ENCODE measurements at regions not wholly inside any gene's neighbourhood (a gene's known extent, or its start where the extent isn't known, plus 50 kb on each side); places are given as distances from the start of the nearest gene placed in this dataset.

GRCh38 chr11:111166598-111166997, 78.9 kb upstream of the POU2AF2 start:
- Histone ChIP-seq H3K27ac (no peak overlapping the region), H3K36me3 (no peaks in the 10 kb centered on the region), H3K9me3 (no peaks in the 10 kb centered on the region), H3K4me1 (no peaks in the 10 kb centered on the region), H3K27me3 (no peaks in the 10 kb centered on the region), H3K4me3 (no peak overlapping the region)
- DNase-seq, result no peak
- 76 to 77% methylated on average over 3 of the region's 3 CpGs for WGBS, 2 donors
- intact Hi-C loops (cut with DNase I), result no loop called here
- TF ChIP-seq POLR2A (IDR thresholded peaks at IDR 0.05), result no peak
- TF ChIP-seq CTCF (IDR thresholded peaks at IDR 0.05), result no peak

GRCh38 chr11:111162305-111162704, 83.2 kb upstream of the POU2AF2 start:
- H3K9me3 ChIP-seq, result no peaks in the 10 kb centered on the region
- H3K27me3 ChIP-seq, result no peaks in the 10 kb centered on the region
- intact Hi-C loops (cut with DNase I), result no loop called here
- TF ChIP-seq POLR2A (IDR thresholded peaks at IDR 0.05) (no peak), CTCF (IDR thresholded peaks at IDR 0.05) (peak in 1 of 6 experiments; percentile 6)
- no peak overlapping the region for H3K4me3 ChIP-seq
- H3K36me3 ChIP-seq, result no peaks in the 10 kb centered on the region
- no peak overlapping the region for H3K27ac ChIP-seq
- H3K4me1 ChIP-seq, result no peaks in the 10 kb centered on the region
- WGBS, 2 donors, result 55 to 80% methylated on average over 1 of the region's 1 CpG
- DNase-seq, result no peak

GRCh38 chr11:111157571-111157970, 88.0 kb upstream of the POU2AF2 start:
- H3K4me3 ChIP-seq, result no peak overlapping the region
- no peak for DNase-seq
- H3K9me3 ChIP-seq, result no peaks in the 10 kb centered on the region
- no peaks in the 10 kb centered on the region for H3K36me3 ChIP-seq
- TF ChIP-seq CTCF (IDR thresholded peaks at IDR 0.05) (no peak), POLR2A (IDR thresholded peaks at IDR 0.05) (no peak)
- WGBS, 2 donors, result 92 to 96% methylated on average over 11 of the region's 11 CpGs
- no peaks in the 10 kb centered on the region for H3K27me3 ChIP-seq
- no peaks in the 10 kb centered on the region for H3K4me1 ChIP-seq
- no peak overlapping the region for H3K27ac ChIP-seq
- intact Hi-C loops (cut with DNase I), result no loop called here

GRCh38 chr11:111155021-111155420, 90.5 kb upstream of the POU2AF2 start:
- 62 to 81% methylated on average over 2 of the region's 2 CpGs for WGBS, 2 donors
- Histone ChIP-seq H3K4me3 (no peak overlapping the region), H3K27me3 (no peaks in the 10 kb centered on the region), H3K27ac (no peak overlapping the region), H3K9me3 (no peaks in the 10 kb centered on the region), H3K36me3 (no peaks in the 10 kb centered on the region), H3K4me1 (no peaks in the 10 kb centered on the region)
- TF ChIP-seq POLR2A (IDR thresholded peaks at IDR 0.05), result no peak
- no peak for TF ChIP-seq CTCF (IDR thresholded peaks at IDR 0.05)
- no peak for DNase-seq
- intact Hi-C loops (cut with DNase I), result no loop called here

GRCh38 chr11:111153194-111153593, 92.3 kb upstream of the POU2AF2 start:
- WGBS, 2 donors, result 93 to 95% methylated on average over 2 of the region's 2 CpGs
- intact Hi-C loops (cut with DNase I), result no loop called here
- no peaks in the 10 kb centered on the region for H3K27me3 ChIP-seq
- H3K4me1 ChIP-seq, result peaks cover 0 to 8% (median 7%) of the 10 kb centered on the region in 3 donors
- TF ChIP-seq CTCF (IDR thresholded peaks at IDR 0.05) (no peak), POLR2A (IDR thresholded peaks at IDR 0.05) (no peak)
- no peak overlapping the region for H3K27ac ChIP-seq
- no peak overlapping the region for H3K4me3 ChIP-seq
- DNase-seq, result no peak
- no peaks in the 10 kb centered on the region for H3K36me3 ChIP-seq
- H3K9me3 ChIP-seq, result no peaks in the 10 kb centered on the region
